Ovary (tissue), 3 donors: ENCODE measurements at regions not wholly inside any gene's neighbourhood (a gene's known extent, or its start where the extent isn't known, plus 50 kb on each side); places are given as distances from the start of the nearest gene placed in this dataset.

Experiments
- EP300 ChIP-seq: sonication (generic); formaldehyde crosslinking; IDR thresholded peaks from one replicate; pipeline ENCODE4 v1.6.1; 2017; ENCODE audit warnings: antibody characterized with exemption
- POLR2A ChIP-seq: fragments of 450-650 bp; IDR thresholded peaks from one replicate; pipeline ENCODE4 v1.6.1; 2017; ENCODE audit warnings: antibody characterized with exemption, mild to moderate bottlenecking, moderate library complexity
- TF ChIP-seq, protein P1 (sequence below), 3 donors: fragments of 450-650 bp in 2 of 3; fragments of 200-600 bp in 1 of 3; IDR thresholded peaks; one replicate each; pipeline versions ENCODE4 v1.5.1 to v1.8.0; 2016 to 2022; ENCODE audit warnings: antibody characterized with exemption in 3 of 3, mild to moderate bottlenecking in 1 of 3
- donor health status: DM: no; HTN: no; CAD: no.

DNA sequence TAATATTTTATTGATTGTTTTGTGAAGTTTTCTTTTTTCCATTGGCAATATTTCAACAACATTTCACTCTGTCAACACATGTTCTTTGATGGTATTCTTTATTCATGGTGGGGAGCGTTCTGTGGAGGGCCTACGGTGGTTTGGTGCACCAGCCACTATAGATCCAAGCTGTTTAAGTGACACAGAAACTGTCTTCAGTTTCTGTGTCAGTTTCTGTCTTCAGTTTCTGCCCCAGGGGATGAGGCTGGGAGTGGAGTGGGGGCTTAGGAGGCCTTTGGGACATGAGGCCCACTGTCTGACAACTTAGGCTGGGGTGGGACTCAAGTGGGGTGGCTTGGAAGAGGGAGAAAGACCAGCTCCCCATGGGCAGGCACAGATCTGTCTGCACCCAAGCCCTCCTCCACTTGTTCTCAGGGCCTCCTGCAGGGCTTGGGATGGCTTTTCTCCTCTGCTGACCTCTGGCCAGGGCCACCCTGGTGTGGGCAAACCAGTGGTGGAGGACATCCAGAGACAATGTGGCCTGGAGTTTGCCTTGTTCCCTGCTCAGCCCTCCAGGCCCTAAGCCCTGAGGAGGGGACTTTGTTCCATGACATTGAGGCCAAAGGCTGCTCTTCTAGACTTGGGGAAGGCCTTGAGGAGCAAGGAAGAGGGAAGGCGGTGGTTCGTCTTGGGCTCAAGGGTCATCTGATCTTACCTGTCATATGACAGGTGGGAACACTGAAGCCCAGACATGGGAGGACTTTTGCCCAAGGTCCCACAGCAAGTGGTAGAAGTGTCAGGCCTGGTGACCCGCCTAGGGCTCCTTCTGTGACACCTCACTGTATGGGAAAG is 60.3 kb upstream of the SMAD6 start:
- TF ChIP-seq, protein P1, sequence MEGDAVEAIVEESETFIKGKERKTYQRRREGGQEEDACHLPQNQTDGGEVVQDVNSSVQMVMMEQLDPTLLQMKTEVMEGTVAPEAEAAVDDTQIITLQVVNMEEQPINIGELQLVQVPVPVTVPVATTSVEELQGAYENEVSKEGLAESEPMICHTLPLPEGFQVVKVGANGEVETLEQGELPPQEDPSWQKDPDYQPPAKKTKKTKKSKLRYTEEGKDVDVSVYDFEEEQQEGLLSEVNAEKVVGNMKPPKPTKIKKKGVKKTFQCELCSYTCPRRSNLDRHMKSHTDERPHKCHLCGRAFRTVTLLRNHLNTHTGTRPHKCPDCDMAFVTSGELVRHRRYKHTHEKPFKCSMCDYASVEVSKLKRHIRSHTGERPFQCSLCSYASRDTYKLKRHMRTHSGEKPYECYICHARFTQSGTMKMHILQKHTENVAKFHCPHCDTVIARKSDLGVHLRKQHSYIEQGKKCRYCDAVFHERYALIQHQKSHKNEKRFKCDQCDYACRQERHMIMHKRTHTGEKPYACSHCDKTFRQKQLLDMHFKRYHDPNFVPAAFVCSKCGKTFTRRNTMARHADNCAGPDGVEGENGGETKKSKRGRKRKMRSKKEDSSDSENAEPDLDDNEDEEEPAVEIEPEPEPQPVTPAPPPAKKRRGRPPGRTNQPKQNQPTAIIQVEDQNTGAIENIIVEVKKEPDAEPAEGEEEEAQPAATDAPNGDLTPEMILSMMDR (IDR thresholded peaks at IDR 0.05): no peak
- TF ChIP-seq EP300 (no peak), POLR2A (no peak)
